NCI-H2196 treated with DMSO at 0.1 percent for 48 hours (cell line): ENCODE measurements at regions not wholly inside any gene's neighbourhood (a gene's known extent, or its start where the extent isn't known, plus 50 kb on each side); places are given as distances from the start of the nearest gene placed in this dataset.

Experiments used
- DNase-seq: peaks from one replicate; lab custom pipeline; 2025; ENCODE audit not compliant: unreplicated experiment; lab: John Stamatoyannopoulos, UW

DNA sequence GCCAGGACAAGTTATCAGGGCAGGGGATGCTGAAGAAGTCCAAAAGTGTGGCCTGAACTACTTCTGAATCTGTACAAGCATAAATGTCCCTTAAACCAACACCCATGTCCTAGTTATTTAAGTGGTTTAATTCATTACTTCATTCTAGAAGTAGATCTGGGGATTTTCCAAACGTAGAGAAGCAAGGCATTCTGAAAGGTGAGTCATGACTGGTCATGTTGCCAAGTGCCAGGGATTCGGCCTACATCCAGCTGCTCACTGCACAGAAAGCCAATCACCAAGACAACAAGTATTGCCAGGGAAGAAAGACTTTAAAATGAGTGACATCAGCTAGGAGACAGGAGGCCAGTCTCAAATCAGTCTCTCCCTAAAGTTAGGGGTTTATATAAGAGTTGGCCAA is 396.6 kb downstream of the GABRB3 start:
- DNase-seq, result no peak

DNA sequence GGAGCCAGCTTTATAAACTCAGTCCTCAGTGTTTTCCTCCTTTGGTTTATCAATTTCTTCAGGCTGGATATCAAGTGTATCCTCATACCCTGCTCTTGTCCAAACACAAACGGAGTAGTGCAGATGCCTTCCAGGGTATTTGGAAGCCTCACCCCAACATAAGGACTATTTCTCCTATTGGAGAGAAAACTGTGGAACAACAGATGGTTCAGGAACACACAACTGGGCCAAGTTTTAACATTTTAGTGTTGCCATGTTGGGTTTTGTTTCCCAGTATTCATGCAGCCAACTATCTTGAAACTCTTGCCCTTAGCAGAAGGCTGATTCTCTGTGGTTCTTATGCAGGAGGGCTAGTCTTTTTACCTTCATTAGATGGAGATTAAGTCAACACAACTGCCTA is 398.1 kb downstream of the GABRB3 start:
- DNase-seq, result no peak

DNA sequence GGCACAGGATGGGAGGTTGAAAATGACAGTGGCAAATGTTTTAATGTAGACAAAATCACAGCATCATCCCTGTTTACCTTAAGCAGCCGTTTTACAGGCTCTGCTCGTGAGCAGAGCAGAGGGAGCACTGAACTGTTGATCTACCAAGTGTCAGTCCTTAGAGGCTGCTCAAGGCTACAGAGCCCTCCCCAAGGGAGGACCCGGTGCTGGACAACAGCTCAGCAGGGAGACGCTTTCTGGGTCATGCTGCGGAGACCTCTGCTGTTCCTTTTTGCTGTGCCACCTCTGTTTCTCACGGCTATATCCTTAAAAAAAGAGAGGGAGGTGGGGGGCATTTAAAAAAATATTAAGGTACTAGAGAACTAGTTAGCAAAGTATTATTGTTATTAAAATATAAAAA is 400.2 kb downstream of the GABRB3 start:
- no peak for DNase-seq

DNA sequence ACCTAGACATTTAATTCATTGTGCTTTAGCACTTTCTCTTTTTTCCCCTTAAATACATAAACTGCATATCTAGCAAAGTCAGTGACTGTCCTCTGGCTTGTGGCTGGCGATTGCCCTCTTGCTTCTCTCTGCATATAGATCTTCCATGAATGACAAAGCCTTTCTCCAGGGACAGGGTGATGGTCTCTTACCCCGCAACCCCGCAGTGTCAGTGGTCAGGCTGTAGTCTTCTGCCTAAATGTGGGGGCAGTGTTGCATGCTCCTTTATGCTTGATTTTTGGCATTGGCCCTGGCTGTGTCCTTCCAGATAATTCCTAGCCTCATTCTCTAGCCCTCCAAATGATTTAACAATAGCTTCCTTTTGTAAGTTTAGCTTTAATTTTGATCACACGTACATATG is 407.8 kb downstream of the GABRB3 start:
- DNase-seq, result no peak

GRCh38 chr15:26359855-26360254 is 413.0 kb downstream of the GABRB3 start:
- no peak for DNase-seq

GRCh38 chr15:26358708-26359107 is 414.2 kb downstream of the GABRB3 start:
- no peak for DNase-seq

DNA sequence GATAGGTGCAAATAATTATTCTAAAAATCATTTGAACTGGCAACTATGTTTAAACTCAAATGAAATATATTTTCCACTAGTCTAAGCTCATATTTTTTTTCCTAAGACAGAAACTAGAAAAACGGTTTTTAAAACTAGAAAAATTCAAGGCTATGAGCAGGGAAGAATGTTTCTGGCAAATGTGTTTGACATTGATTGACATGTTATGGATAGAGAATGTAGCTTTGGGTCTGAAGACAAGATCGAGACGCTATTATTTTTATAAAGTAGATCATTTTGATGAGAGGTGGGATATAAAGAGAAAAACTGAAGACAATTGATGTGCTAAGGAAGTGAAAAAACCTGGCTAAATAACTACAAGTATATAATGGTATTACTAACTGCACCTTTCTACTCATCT is 415.2 kb downstream of the GABRB3 start:
- DNase-seq, result no peak

DNA sequence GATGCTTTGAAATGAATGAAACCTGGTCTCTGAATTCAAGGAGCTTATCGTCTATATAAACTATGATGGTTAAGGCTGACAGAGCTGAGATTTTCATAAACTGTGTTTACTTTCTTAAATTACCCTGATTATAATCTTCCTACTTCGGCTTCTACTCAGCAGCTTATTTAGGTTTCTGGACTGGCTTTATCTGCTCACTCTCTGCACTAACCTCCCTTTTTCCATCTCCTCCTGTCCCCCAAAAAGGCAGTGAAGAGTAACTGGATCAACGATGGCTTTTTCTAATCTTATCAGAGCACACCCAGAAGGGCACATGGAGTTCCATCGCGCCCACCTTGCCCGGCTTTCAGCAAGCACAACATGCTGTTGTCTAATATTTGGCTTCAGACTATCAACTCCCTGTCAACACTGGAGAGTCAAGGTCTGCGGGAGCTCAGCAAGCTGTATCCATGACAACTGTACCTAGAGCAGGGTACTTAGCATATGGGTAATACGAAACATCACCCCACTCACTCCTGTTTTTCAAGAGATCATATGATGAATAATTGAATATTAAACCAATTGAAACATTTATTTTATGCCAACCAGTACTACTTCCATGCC is 417.3 kb downstream of the GABRB3 start:
- no peak for DNase-seq

DNA sequence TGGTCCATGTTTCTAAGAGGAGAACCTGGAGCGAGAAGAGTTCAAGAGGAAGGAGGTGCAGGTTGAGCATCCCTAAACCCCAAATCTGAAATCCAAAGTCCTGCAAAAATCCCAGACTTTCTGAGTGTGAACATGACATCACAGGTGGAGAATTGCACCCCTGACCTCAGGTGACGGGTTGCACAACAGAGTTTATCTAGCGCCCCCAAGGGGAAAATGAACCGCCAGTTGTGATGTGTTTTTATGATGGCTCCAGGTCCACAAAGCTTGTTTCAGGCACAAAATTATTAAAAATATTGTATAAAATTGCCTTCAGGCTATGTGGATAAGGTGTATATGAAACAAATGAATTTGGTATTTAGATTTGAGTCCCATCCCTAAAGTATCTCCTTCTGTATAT is 420.0 kb downstream of the GABRB3 start:
- DNase-seq, result no peak

GRCh38 chr15:26352406-26352805 is 420.5 kb downstream of the GABRB3 start:
- no peak for DNase-seq

DNA sequence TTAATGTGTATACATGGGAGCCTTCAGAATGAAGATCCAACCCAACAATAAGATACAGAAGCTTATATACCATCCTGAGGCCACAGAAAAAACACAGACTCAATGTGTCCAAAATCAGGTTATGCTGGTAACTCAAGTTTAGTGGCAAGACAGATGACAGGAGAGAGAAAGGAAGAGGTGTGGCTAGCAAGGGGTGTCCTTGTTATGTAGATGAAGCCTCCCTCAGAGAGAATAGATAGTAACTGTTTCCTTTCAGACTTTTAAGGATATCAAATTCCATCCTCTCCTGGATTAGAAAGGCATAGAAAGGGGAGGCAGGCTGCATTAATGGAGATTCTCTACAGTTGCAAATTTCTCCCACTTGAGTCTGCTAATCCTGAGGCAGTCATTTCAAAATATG is 447.4 kb downstream of the GABRB3 start:
- no peak for DNase-seq

GRCh38 chr15:26323566-26323965 is 449.3 kb downstream of the GABRB3 start:
- no peak for DNase-seq

GRCh38 chr15:26318689-26319088 is 454.2 kb downstream of the GABRB3 start:
- no peak for DNase-seq

DNA sequence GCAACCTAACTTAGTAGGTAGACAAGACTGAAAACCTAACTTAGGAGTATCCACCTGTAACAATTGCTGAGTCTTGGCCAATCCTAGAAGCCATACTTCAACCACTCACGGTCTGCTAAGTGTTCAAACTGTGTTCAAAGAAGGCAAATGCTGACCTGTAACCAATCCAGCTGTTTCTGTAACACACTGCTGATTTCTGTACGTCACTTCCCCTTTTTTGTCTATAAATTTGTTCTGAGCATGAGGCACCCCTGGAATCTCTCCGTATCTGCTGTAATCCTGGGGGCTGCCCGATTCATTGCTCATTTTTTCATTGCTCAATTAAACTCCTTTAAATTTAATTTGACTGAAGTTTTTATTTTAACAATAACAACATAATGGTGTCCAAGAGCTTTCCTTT is 451.4 kb upstream of the ATP10A start:
- no peak for DNase-seq

GRCh38 chr15:26311710-26312236 is 448.6 kb upstream of the ATP10A start:
- DNase-seq, result no peak

GRCh38 chr15:26298659-26299170 is 435.6 kb upstream of the ATP10A start:
- no peak for DNase-seq

GRCh38 chr15:26298010-26298658 is 435.0 kb upstream of the ATP10A start:
- no peak for DNase-seq

- no peak for DNase-seq
Measured at GRCh38 chr15:26295336-26296085, 432.4 kb upstream of the ATP10A start.

DNA sequence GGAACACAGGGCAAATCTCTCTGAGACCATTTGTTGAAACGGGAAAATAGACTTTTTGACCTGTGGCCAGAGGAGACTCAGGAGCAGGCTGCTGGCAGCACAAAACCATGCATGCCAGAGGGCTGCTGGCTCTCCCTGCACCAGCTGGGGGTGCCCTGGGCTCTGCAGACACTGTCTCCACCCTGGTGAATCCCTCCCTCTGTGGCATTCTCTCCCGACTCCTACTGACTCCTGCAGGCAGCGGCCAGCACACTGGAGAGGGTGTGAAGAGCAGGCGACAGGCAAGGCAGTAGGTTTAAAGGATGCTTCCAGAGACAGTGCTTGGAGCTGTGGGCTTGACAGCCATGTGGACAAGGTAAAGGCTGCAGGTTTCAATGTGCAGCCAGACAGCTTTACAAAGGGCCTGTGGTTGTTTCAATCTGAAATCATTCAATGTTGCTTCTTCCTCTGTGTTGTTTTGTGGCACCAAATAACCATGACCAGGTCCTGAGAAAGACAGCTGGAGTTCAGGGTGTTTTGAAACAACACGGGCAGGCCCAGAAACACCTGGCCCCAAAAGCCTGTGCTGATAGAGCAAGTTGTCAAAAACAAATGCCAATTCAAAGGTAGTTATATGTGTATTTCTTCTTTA is 431.0 kb upstream of the ATP10A start:
- DNase-seq, result no peak

- DNase-seq, result no peak
Measured at GRCh38 chr15:26287381-26287780, 424.3 kb upstream of the ATP10A start.

DNA sequence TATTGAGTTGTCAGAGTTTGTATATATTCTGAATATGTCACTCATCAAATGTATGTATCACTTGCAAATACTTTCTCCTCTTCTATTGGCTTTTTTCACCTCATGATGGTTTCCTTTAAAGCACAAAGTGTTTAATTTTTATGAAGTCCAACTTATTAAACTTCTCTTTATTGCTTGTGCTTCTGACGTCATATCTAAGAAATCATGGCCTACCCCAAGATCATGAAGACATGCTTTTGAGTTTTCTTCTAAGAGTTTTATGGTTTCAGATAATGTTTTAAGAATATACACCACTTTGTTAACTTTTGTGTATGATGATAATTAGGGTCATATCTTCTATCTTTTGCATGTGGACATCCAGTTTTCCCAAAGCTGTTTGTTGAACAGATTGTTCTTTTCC is 417.2 kb upstream of the ATP10A start:
- no peak for DNase-seq

DNA sequence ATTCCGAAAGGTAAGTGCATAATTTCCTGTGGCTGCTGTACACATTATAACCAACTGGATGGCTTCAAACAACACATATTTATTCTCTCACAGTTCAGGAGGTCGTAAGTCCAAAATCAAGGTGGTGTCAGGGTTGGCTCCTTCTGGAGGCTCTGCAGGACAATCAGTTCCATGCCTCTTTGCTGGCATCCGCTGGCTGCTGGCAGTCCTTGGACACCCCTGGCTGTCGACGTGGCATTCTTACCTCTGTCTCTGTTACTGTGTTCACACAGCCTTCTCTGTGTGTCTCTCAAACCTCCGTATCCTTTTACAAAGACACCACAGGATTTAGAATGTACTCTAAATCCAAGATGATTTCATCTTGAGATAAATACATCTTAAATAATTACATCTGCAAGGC is 398.8 kb upstream of the ATP10A start:
- no peak for DNase-seq
